Thoracic aorta (tissue), 2 donors: ENCODE measurements at regions not wholly inside any gene's neighbourhood (a gene's known extent, or its start where the extent isn't known, plus 50 kb on each side); places are given as distances from the start of the nearest gene placed in this dataset.

Experiments
- ATAC-seq: fragments of 150-250 bp; one replicate; pipeline ENCODE4 v1.8.0; 2017; ENCODE audit warnings: low read depth; ENCODE audit not compliant: insufficient number of reproducible peaks, low FRiP score
- DNase-seq: peaks from one replicate; pipeline ENCODE4 v3.0.0-alpha.2; 2020; ENCODE audit warnings: low spot score
- H3K27ac ChIP-seq, 2 donors: fragments of 200-600 bp; sonication (generic); 1 replicate in 1 of 2; 2 replicates in 1 of 2; pipeline ENCODE4 v1.5.1; 2016; ENCODE audit warnings: mild to moderate bottlenecking in 2 of 2, moderate library complexity in 2 of 2
- H3K27me3 ChIP-seq: fragments of 200-600 bp; sonication (generic); replicated peaks from 2 replicates; pipeline ENCODE4 v1.6.0; 2016; ENCODE audit warnings: mild to moderate bottlenecking; ENCODE audit not compliant: insufficient read depth
- H3K36me3 ChIP-seq: fragments of 200-600 bp; sonication (generic); one replicate; pipeline ENCODE4 v1.5.1; 2016
- H3K4me1 ChIP-seq, 2 donors: fragments of 200-600 bp; sonication (generic); 1 replicate in 1 of 2; 2 replicates in 1 of 2; pipeline versions ENCODE4 v1.5.1 to v1.6.0; 2016; ENCODE audit warnings: low read depth in 2 of 2, mild to moderate bottlenecking in 1 of 2; ENCODE audit not compliant: control insufficient read depth in 1 of 2
- H3K4me3 ChIP-seq: fragments of 200-600 bp; sonication (generic); 2 replicates; pipeline ENCODE4 v1.5.1; 2016; ENCODE audit warnings: mild to moderate bottlenecking
- H3K9me3 ChIP-seq: fragments of 200-600 bp; sonication (generic); 2 replicates; pipeline ENCODE4 v1.5.1; 2016
- CTCF ChIP-seq: fragments of 200-600 bp; sonication (generic); IDR thresholded peaks from one replicate; pipeline ENCODE4 v1.5.1; 2019; ENCODE audit warnings: antibody characterized with exemption

- DNase-seq (no peak), ATAC-seq (no peak)
Measured at GRCh38 chr5:89127191-89127590, 244.2 kb upstream of the MEF2C start.

GRCh38 chr5:89125372-89125771, 242.4 kb upstream of the MEF2C start:
- ATAC-seq (no peak), DNase-seq (no peak)
- Histone ChIP-seq H3K27me3 (no peaks in the 10 kb centered on the region), H3K4me3 (no peak overlapping the region), H3K36me3 (no peaks in the 10 kb centered on the region), H3K9me3 (no peaks in the 10 kb centered on the region), H3K27ac (no peak overlapping the region), H3K4me1 (peaks cover 0 to 3% of the 10 kb centered on the region in 2 donors)
- TF ChIP-seq CTCF: no peak

More at GRCh38 chr5:89127191-89127590, 244.2 kb upstream of the MEF2C start:
- Histone ChIP-seq H3K27me3 (no peaks in the 10 kb centered on the region), H3K4me1 (no peaks in the 10 kb centered on the region), H3K36me3 (no peaks in the 10 kb centered on the region), H3K9me3 (no peaks in the 10 kb centered on the region), H3K4me3 (no peak overlapping the region), H3K27ac (no peak overlapping the region)
- TF ChIP-seq CTCF: no peak

- Histone ChIP-seq H3K9me3 (no peaks in the 10 kb centered on the region), H3K4me3 (no peak overlapping the region), H3K4me1 (peaks cover 0 to 8% of the 10 kb centered on the region in 2 donors), H3K36me3 (no peaks in the 10 kb centered on the region), H3K27ac (no peak overlapping the region), H3K27me3 (no peaks in the 10 kb centered on the region)
- no peak for TF ChIP-seq CTCF
- no peak for DNase-seq
- ATAC-seq: no peak
Measured at GRCh38 chr5:89123581-89123980, 240.6 kb upstream of the MEF2C start.

GRCh38 chr5:89120719-89121118, 237.7 kb upstream of the MEF2C start:
- H3K36me3 ChIP-seq: no peaks in the 10 kb centered on the region
- no peak for TF ChIP-seq CTCF
- no peak overlapping the region for H3K4me3 ChIP-seq
- no peak for DNase-seq
- no peak for ATAC-seq
- no peaks in the 10 kb centered on the region for H3K9me3 ChIP-seq
- no peaks in the 10 kb centered on the region for H3K27me3 ChIP-seq
- H3K27ac ChIP-seq: no peak overlapping the region
- peaks cover 0 to 8% of the 10 kb centered on the region in 2 donors for H3K4me1 ChIP-seq

GRCh38 chr5:89117124-89117644, 234.2 kb upstream of the MEF2C start:
- Histone ChIP-seq H3K9me3 (no peaks in the 10 kb centered on the region), H3K27me3 (no peaks in the 10 kb centered on the region), H3K4me1 (peaks cover 0 to 8% of the 10 kb centered on the region in 2 donors), H3K36me3 (no peaks in the 10 kb centered on the region), H3K4me3 (no peak overlapping the region), H3K27ac (no peak overlapping the region)
- ATAC-seq (no peak), DNase-seq (no peak)
- TF ChIP-seq CTCF: no peak
